ENCODE measurements at regions not wholly inside any gene's neighbourhood (a gene's known extent, or its start where the extent isn't known, plus 50 kb on each side); places are given as distances from the start of the nearest gene placed in this dataset.

DNA sequence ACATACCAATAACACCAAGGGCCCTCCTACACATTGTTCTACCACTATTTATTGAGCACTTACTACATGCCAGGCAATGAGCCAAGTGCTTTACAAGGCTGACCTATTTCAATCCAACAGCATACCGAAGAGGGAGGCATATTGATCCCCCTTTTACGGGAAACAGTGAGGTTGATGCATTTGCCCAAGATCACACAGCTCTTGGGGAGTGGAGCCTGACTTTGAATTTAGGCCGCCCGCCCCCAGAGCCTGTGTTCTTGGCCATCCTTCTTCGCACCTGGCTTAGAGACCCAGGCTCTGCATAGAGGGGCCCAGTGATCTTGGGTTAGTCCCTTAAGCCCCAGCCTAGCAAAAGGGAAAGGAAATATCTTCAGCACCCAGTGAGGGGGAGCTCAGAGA, 158.1 kb upstream of the IER5L start:
- H3K27ac ChIP-seq: peak overlapping the region in 7 of 8 donors; percentile 75 to 90 (median 82)
- DNase-seq: no peak
- WGBS, 5 donors: 72 to 89% (median 82%) methylated on average over 5 of the region's 5 CpGs

DNA sequence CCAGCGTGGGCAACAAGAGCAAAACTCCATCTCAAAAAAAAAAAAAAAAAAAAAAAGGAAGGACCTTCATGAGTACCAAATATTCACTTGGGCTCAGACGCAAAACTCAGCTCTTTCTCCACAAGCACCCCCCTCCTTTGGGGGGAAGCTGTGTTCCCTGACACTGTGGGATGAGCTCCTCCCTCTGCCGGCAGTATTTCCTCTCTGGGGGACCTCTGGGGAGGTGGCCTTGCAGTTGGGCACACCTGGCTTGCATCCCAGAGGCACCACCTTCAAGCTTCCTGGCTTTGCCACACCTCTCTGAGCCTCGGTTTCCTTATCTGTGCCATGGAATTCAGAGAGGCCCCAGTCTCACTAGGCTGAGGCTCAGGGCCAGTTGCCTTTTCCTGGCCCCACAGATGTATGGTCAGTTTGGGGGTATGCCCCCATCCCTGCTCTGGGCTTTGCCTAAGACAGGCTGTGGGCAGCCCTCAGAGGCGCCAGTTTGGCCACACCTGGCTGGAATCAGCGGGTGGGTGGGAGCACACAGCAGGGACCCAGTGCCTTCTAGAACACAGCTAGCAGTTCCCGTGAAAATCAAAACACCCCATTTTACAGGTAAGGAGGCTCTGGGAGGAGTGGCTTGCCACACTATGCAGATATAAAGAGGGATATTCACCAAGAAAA, 157.5 kb upstream of the IER5L start:
- TF ChIP-seq POLR2A (IDR thresholded peaks at IDR 0.05) (no peak), POLR2AphosphoS5 (IDR thresholded peaks at IDR 0.05) (peak in 2 of 3 donors; percentile 54 to 55)
- TF ChIP-seq, protein P1, sequence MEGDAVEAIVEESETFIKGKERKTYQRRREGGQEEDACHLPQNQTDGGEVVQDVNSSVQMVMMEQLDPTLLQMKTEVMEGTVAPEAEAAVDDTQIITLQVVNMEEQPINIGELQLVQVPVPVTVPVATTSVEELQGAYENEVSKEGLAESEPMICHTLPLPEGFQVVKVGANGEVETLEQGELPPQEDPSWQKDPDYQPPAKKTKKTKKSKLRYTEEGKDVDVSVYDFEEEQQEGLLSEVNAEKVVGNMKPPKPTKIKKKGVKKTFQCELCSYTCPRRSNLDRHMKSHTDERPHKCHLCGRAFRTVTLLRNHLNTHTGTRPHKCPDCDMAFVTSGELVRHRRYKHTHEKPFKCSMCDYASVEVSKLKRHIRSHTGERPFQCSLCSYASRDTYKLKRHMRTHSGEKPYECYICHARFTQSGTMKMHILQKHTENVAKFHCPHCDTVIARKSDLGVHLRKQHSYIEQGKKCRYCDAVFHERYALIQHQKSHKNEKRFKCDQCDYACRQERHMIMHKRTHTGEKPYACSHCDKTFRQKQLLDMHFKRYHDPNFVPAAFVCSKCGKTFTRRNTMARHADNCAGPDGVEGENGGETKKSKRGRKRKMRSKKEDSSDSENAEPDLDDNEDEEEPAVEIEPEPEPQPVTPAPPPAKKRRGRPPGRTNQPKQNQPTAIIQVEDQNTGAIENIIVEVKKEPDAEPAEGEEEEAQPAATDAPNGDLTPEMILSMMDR (IDR thresholded peaks at IDR 0.05 in 8 of 11, conservative IDR thresholded peaks at IDR 0.05 in 3 of 11): no peak
- WGBS, 5 donors: 40 to 64% (median 45%) methylated on average over 7 of the region's 7 CpGs
- H3K36me3 ChIP-seq: no peaks in the 10 kb centered on the region
- H3K9me3 ChIP-seq: peaks cover 0 to 11% (median 8%) of the 10 kb centered on the region in 8 donors
- peak overlapping the region in 1 of 8 donors; percentile 65 for H3K4me3 ChIP-seq
- intact Hi-C loops (cut with DNase I; ENCODE audit: low total_unique reads): no loop called here
- peaks cover 0 to 44% (median 9%) of the 10 kb centered on the region in 7 donors for H3K27me3 ChIP-seq (replicated peaks in 1 of 7)
- H3K27ac ChIP-seq: peak overlapping the region in 7 of 8 donors; percentile 79 to 90 (median 82)
- peaks cover 19 to 64% (median 46%) of the 10 kb centered on the region in 6 donors for H3K4me1 ChIP-seq
- DNase-seq: no peak

More for the DNA sequence above, 158.1 kb upstream of the IER5L start:
- H3K27me3 ChIP-seq (replicated peaks in 1 of 7): peaks cover 0 to 44% (median 9%) of the 10 kb centered on the region in 7 donors
- no peak for TF ChIP-seq POLR2AphosphoS5 (IDR thresholded peaks at IDR 0.05)
- TF ChIP-seq, protein P1 (IDR thresholded peaks at IDR 0.05 in 8 of 11, conservative IDR thresholded peaks at IDR 0.05 in 3 of 11): no peak
- no peak for TF ChIP-seq POLR2A (IDR thresholded peaks at IDR 0.05)
- H3K4me1 ChIP-seq: peaks cover 19 to 68% (median 46%) of the 10 kb centered on the region in 6 donors
- intact Hi-C loops (cut with DNase I; ENCODE audit: low total_unique reads): no loop called here
- peaks cover 0 to 6% (median 2%) of the 10 kb centered on the region in 8 donors for H3K9me3 ChIP-seq
- H3K36me3 ChIP-seq: no peaks in the 10 kb centered on the region
- H3K4me3 ChIP-seq: peak overlapping the region in 7 of 8 donors; percentile 13 to 65 (median 29)

DNA sequence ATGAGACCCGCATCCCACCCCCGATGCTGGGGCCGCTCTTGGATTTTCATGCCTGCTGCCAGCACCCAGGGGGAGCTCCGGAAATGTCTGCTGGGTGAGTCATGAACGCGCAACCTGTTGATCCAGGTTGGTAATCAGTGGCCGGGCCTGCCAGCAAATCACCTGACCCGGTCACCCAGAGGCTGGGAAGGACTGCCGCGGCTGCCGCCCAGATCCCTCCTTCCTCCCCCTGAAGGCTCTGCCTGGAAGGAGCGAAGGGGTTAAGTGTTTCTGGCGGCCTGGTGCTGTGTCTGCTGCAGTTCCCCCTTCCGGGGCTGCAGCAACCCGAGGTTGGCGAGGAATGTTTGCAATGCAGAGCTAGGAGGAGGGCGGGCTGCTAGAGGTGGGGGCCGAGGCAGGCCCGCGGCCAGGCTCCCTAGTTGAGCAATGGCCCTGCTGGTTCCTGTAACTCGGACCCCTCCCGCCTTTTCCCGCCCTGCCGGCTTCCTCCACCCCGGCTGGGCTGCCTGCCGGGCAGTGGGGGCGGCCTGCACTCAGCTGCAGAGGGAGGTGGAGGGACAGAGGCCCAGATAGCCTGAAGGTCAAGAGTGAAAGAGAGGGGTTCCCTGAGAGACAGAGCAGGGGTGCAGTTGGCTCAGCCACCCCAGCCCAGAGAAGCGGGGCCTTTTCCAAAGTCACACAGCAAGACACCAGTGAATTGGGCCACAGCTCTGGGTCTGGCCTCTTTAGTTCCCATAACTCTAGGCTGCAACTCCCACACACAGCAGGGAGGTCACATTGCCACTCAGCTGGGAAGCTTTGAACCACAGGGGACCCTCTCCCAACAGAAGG, 156.3 kb upstream of the IER5L start:
- Histone ChIP-seq H3K4me3 (peak overlapping the region in 2 of 8 donors; percentile 19 to 58), H3K27ac (peak overlapping the region; percentile 9 to 90 (median 82)), H3K9me3 (peaks cover 0 to 14% (median 13%) of the 10 kb centered on the region in 8 donors), H3K27me3 (replicated peaks in 1 of 7) (peaks cover 0 to 44% (median 9%) of the 10 kb centered on the region in 7 donors), H3K36me3 (no peaks in the 10 kb centered on the region), H3K4me1 (peaks cover 19 to 64% (median 46%) of the 10 kb centered on the region in 6 donors)
- TF ChIP-seq, protein P1 (IDR thresholded peaks at IDR 0.05 in 8 of 11, conservative IDR thresholded peaks at IDR 0.05 in 3 of 11): peak in 2 of 11 experiments; percentile 11 to 23
- peak; percentile 66 to 91 (median 75) for TF ChIP-seq POLR2AphosphoS5 (IDR thresholded peaks at IDR 0.05)
- TF ChIP-seq POLR2A (IDR thresholded peaks at IDR 0.05): no peak
- 7 to 21% (median 11%) methylated on average over 17 to 28 of the region's 28 CpGs for WGBS, 5 donors
- intact Hi-C loops (cut with DNase I; ENCODE audit: low total_unique reads): no loop called here
- peak; percentile 94 for DNase-seq
